GM12864 (cell line): ENCODE measurements at regions not wholly inside any gene's neighbourhood (a gene's known extent, or its start where the extent isn't known, plus 50 kb on each side); places are given as distances from the start of the nearest gene placed in this dataset.

ENCODE experiments used
- DNase-seq: peaks from one replicate; pipeline ENCODE4 v3.0.0-alpha.2; 2011; ENCODE audit warnings: low read depth
- H3K4me3 ChIP-seq: 2 replicates; pipeline ENCODE4 v1.5.1; 2011; ENCODE audit warnings: mild to moderate bottlenecking, low read depth, low read length, control low read depth
- CTCF ChIP-seq: IDR thresholded peaks from 2 replicates; pipeline ENCODE4 v1.5.1; 2011; ENCODE audit warnings: low read depth, mild to moderate bottlenecking, moderate library complexity, low read length, control low read depth, inconsistent platforms; ENCODE audit errors: missing control alignments

GRCh38 chr4:120155287-120155686, 88.6 kb upstream of the MAD2L1 start:
- no peak for TF ChIP-seq CTCF

GRCh38 chr4:120144634-120145033, 78.0 kb upstream of the MAD2L1 start:
- TF ChIP-seq CTCF = no peak
- no peak overlapping the region for H3K4me3 ChIP-seq
- DNase-seq = no peak

More at GRCh38 chr4:120155287-120155686, 88.6 kb upstream of the MAD2L1 start:
- no peak for DNase-seq
- H3K4me3 ChIP-seq = no peak overlapping the region

GRCh38 chr4:120144041-120144440, 77.4 kb upstream of the MAD2L1 start:
- TF ChIP-seq CTCF = no peak
- no peak overlapping the region for H3K4me3 ChIP-seq

GRCh38 chr4:120139392-120139791, 72.7 kb upstream of the MAD2L1 start:
- DNase-seq = no peak
- no peak overlapping the region for H3K4me3 ChIP-seq
- no peak for TF ChIP-seq CTCF

More at GRCh38 chr4:120144041-120144440, 77.4 kb upstream of the MAD2L1 start:
- DNase-seq = no peak

- no peak for DNase-seq
Measured at GRCh38 chr4:120132935-120133334, 66.3 kb upstream of the MAD2L1 start.

GRCh38 chr4:120130786-120131185, 64.1 kb upstream of the MAD2L1 start:
- no peak overlapping the region for H3K4me3 ChIP-seq
- no peak for DNase-seq
- no peak for TF ChIP-seq CTCF

More at GRCh38 chr4:120132935-120133334, 66.3 kb upstream of the MAD2L1 start:
- no peak overlapping the region for H3K4me3 ChIP-seq
- TF ChIP-seq CTCF = no peak
